ENCODE measurements at regions not wholly inside any gene's neighbourhood (a gene's known extent, or its start where the extent isn't known, plus 50 kb on each side); places are given as distances from the start of the nearest gene placed in this dataset.

DNA sequence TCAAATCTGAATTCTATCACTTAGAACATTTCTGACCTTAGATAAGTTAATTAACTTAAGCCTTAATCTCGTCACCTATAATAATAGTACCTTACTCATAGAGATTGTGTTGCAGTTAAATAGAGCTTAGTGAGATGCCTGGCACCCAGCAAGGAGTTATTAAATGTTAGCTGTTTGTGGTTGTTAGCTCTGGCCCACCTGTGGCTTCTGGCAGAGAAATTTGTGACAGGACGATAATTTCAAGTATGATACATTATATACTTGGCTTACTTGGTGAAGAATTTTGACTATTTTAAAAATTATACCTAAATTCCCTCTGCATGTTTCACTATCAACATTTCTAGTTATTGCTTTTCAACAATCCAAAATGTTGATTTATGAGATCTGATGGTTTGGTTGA lies 102.9 kb upstream of the CEP162 start:
- Histone ChIP-seq H3K79me2 (ENCODE audit: control insufficient read depth, insufficient read depth, low read length) (no peaks in the 10 kb centered on the region), H3K27me3 (ENCODE audit: control insufficient read depth in 2 of 2, insufficient read depth in 2 of 2, low read length in 2 of 2) (no peaks in the 10 kb centered on the region), H4K20me1 (replicated peaks; ENCODE audit: control insufficient read depth, insufficient read depth, low read length) (no peaks in the 10 kb centered on the region), H3K9me1 (ENCODE audit: control insufficient read depth, insufficient read depth, low read length) (no peaks in the 10 kb centered on the region), H3K9ac (ENCODE audit: insufficient read depth in 1 of 2, low read depth in 2 of 2, low read length in 2 of 2) (no peak overlapping the region), H3K4me2 (ENCODE audit: insufficient read depth, low read length) (no peak overlapping the region), H3K4me3 (no peak overlapping the region), H3K9me3 (replicated peaks; ENCODE audit: control insufficient read depth, insufficient read depth, low read depth, low read length) (no peaks in the 10 kb centered on the region), H3K27ac (ENCODE audit: extremely low read depth, low read depth, low read length) (no peak overlapping the region), H3K4me1 (replicated peaks in 1 of 2; ENCODE audit: control insufficient read depth in 2 of 2, insufficient read depth in 2 of 2, low read length in 2 of 2) (no peaks in the 10 kb centered on the region), H2AFZ (ENCODE audit: low read depth, low read length) (no peak overlapping the region), H3K36me3 (ENCODE audit: control insufficient read depth, insufficient read depth, low read length) (no peaks in the 10 kb centered on the region)
- CTCF ChIA-PET (ENCODE audit: low intra/inter-chr PET ratio), result no interaction called here
- POLR2A ChIA-PET, result no interaction called here
- intact Hi-C loops (cut with micrococcal nuclease) (no loop called here), in situ Hi-C loops (cut with MboI) (no loop called here)
- DNase-seq (ENCODE audit: extremely low read depth in 1 of 4, low spot score in 3 of 4) (no peak), FAIRE-seq (no peak), ATAC-seq (no peak)
- BruUV-seq (replicated peaks), result no TSS peak
- WGBS (ENCODE audit: insufficient coverage, low coverage, missing lambda C conversion rate), result 7% methylated on average over 2 of the region's 2 CpGs
- TF ChIP-seq GABPB2 (CRISPR knock-in tag; conservative IDR thresholded peaks at IDR 0.05) (no peak), TARDBP (IDR thresholded peaks at IDR 0.05) (no peak), ILK (tag; IDR thresholded peaks at IDR 0.05; ENCODE audit: borderline replicate concordance, low read depth) (no peak), SUPT5H (IDR thresholded peaks at IDR 0.05) (no peak), SIRT6 (IDR thresholded peaks at IDR 0.05; ENCODE audit: low read depth, low read length) (no peak), CBX2 (IDR thresholded peaks at IDR 0.05; ENCODE audit: insufficient read depth, low read length, poor library complexity, severe bottlenecking) (no peak), ETV5 (CRISPR knock-in tag; IDR thresholded peaks at IDR 0.05; ENCODE audit: low read depth) (no peak), ARHGAP35 (IDR thresholded peaks at IDR 0.05; ENCODE audit: partially characterized antibody) (no peak), ESRRB (CRISPR knock-in tag; IDR thresholded peaks at IDR 0.05; ENCODE audit: borderline replicate concordance) (no peak)
- TF ChIP-seq, protein P1, sequence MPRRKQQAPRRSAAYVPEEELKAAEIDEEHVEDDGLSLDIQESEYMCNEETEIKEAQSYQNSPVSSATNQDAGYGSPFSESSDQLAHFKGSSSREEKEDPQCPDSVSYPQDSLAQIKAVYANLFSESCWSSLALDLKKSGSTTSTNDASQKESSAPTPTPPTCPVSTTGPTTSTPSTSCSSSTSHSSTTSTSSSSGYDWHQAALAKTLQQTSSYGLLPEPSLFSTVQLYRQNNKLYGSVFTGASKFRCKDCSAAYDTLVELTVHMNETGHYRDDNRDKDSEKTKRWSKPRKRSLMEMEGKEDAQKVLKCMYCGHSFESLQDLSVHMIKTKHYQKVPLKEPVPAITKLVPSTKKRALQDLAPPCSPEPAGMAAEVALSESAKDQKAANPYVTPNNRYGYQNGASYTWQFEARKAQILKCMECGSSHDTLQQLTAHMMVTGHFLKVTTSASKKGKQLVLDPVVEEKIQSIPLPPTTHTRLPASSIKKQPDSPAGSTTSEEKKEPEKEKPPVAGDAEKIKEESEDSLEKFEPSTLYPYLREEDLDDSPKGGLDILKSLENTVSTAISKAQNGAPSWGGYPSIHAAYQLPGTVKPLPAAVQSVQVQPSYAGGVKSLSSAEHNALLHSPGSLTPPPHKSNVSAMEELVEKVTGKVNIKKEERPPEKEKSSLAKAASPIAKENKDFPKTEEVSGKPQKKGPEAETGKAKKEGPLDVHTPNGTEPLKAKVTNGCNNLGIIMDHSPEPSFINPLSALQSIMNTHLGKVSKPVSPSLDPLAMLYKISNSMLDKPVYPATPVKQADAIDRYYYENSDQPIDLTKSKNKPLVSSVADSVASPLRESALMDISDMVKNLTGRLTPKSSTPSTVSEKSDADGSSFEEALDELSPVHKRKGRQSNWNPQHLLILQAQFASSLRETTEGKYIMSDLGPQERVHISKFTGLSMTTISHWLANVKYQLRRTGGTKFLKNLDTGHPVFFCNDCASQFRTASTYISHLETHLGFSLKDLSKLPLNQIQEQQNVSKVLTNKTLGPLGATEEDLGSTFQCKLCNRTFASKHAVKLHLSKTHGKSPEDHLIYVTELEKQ (CRISPR knock-in tag; IDR thresholded peaks at IDR 0.05), result no peak

All from K562 (cell line).